Peyer's patch (tissue), 4 donors: ENCODE measurements at regions not wholly inside any gene's neighbourhood (a gene's known extent, or its start where the extent isn't known, plus 50 kb on each side); places are given as distances from the start of the nearest gene placed in this dataset.

ENCODE experiments used
- POLR2A ChIP-seq, 2 donors: fragments of 450-650 bp; IDR thresholded peaks; one replicate each; pipeline ENCODE4 v1.5.1; 2017; ENCODE audit warnings: antibody characterized with exemption in 2 of 2, mild to moderate bottlenecking in 2 of 2, moderate library complexity in 2 of 2
- TF ChIP-seq, protein P1 (sequence below), 6 experiments: fragments of 450-650 bp in 4 of 6; fragments of 200-600 bp in 2 of 6; sonication (generic) in 1 of 6; IDR thresholded peaks; one replicate each; pipeline ENCODE4 v1.5.1; 2017 to 2019; ENCODE audit warnings: antibody characterized with exemption in 6 of 6, mild to moderate bottlenecking in 3 of 6, moderate library complexity in 1 of 6

DNA sequence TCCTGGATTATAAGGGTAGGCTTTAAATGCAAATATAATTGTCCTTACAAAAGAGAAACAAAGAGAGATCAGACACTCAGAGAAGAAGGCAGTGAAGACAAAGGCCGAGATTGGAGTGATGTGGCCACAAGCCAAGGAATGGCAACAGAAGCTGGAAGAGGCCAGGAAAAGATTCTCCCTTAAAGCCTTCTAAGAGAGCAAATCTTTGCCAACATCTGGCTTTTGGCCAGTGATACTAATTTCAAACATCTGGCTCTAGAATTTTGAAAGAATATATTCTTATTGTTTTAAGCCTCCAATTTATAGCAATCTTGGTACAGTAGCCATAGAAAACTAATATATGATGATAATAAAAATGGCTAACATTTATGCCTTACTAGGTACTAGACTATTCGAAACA lies 615.8 kb upstream of the ZNF385D start:
- no peak for TF ChIP-seq POLR2A (IDR thresholded peaks at IDR 0.05)
- TF ChIP-seq, protein P1, sequence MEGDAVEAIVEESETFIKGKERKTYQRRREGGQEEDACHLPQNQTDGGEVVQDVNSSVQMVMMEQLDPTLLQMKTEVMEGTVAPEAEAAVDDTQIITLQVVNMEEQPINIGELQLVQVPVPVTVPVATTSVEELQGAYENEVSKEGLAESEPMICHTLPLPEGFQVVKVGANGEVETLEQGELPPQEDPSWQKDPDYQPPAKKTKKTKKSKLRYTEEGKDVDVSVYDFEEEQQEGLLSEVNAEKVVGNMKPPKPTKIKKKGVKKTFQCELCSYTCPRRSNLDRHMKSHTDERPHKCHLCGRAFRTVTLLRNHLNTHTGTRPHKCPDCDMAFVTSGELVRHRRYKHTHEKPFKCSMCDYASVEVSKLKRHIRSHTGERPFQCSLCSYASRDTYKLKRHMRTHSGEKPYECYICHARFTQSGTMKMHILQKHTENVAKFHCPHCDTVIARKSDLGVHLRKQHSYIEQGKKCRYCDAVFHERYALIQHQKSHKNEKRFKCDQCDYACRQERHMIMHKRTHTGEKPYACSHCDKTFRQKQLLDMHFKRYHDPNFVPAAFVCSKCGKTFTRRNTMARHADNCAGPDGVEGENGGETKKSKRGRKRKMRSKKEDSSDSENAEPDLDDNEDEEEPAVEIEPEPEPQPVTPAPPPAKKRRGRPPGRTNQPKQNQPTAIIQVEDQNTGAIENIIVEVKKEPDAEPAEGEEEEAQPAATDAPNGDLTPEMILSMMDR (IDR thresholded peaks at IDR 0.05) = no peak
